NCI-H2227 (cell line): ENCODE measurements at regions not wholly inside any gene's neighbourhood (a gene's known extent, or its start where the extent isn't known, plus 50 kb on each side); places are given as distances from the start of the nearest gene placed in this dataset.

ENCODE experiments used
- DNase-seq: peaks from one replicate; lab custom pipeline; 2025; ENCODE audit not compliant: unreplicated experiment; lab: John Stamatoyannopoulos, UW

- no peak for DNase-seq
Measured at GRCh38 chr6:54009052-54009654, 102.1 kb upstream of the MLIP start.

- no peak for DNase-seq
Measured at GRCh38 chr6:54010340-54011276, 100.6 kb upstream of the MLIP start.

- no peak for DNase-seq
Measured at GRCh38 chr6:54011277-54011648, 100.0 kb upstream of the MLIP start.

GRCh38 chr6:54013966-54014365, 97.3 kb upstream of the MLIP start:
- no peak for DNase-seq

GRCh38 chr6:54014440-54014839, 96.8 kb upstream of the MLIP start:
- DNase-seq: no peak

GRCh38 chr6:54017877-54018276, 93.4 kb upstream of the MLIP start:
- DNase-seq: no peak

- DNase-seq: no peak
Measured at GRCh38 chr6:54018722-54019121, 92.5 kb upstream of the MLIP start.

GRCh38 chr6:54019860-54020259, 91.4 kb upstream of the MLIP start:
- no peak for DNase-seq

- DNase-seq: no peak
Measured at GRCh38 chr6:54020334-54020733, 90.9 kb upstream of the MLIP start.

GRCh38 chr6:54026652-54027400, 84.4 kb upstream of the MLIP start:
- DNase-seq: no peak

- no peak for DNase-seq
Measured at GRCh38 chr6:54028170-54028569, 83.1 kb upstream of the MLIP start.

- no peak for DNase-seq
Measured at GRCh38 chr6:54029187-54029586, 82.1 kb upstream of the MLIP start.

GRCh38 chr6:54031169-54031568, 80.1 kb upstream of the MLIP start:
- no peak for DNase-seq

- DNase-seq: no peak
Measured at GRCh38 chr6:54037277-54037779, 73.9 kb upstream of the MLIP start.

- no peak for DNase-seq
Measured at GRCh38 chr6:54040545-54040944, 70.7 kb upstream of the MLIP start.

- DNase-seq: no peak
Measured at GRCh38 chr6:54041239-54041638, 70.0 kb upstream of the MLIP start.

- no peak for DNase-seq
Measured at GRCh38 chr6:54043360-54043759, 67.9 kb upstream of the MLIP start.

- DNase-seq: no peak
Measured at GRCh38 chr6:54044059-54044458, 67.2 kb upstream of the MLIP start.

- no peak for DNase-seq
Measured at GRCh38 chr6:54048782-54049181, 62.5 kb upstream of the MLIP start.

- DNase-seq: no peak
Measured at GRCh38 chr6:54050750-54051149, 60.5 kb upstream of the MLIP start.

GRCh38 chr6:54053881-54054391, 57.3 kb upstream of the MLIP start:
- no peak for DNase-seq
